ENCODE measurements at regions not wholly inside any gene's neighbourhood (a gene's known extent, or its start where the extent isn't known, plus 50 kb on each side); places are given as distances from the start of the nearest gene placed in this dataset.

DNA sequence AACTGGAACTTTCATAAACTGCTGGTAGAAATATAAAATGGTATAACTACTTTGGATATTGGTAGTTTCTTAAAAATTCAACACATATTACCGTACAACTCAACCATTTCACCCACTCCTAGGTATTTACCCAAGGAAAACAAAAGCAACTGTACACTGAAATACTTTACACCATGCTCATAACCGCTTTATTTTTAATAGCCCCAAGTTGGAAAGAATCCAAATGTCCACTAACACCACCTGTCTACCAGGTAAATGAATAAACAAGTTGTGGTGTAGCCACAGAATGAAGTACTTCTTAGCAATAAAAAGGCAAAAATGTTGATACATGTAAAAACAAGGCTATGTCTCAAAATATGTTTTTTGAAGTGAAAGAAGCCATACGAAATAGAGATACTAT lies 215.9 kb upstream of the PEX5L start:
- no peaks in the 10 kb centered on the region for H3K9me3 ChIP-seq (ENCODE audit: severe bottlenecking)
- H3K36me3 ChIP-seq, result no peaks in the 10 kb centered on the region
- no peak overlapping the region for H3K4me3 ChIP-seq (ENCODE audit: low read depth, low read length)
- no peaks in the 10 kb centered on the region for H3K27me3 ChIP-seq (ENCODE audit: insufficient read depth, low read depth, severe bottlenecking)
- TF ChIP-seq, protein P1, sequence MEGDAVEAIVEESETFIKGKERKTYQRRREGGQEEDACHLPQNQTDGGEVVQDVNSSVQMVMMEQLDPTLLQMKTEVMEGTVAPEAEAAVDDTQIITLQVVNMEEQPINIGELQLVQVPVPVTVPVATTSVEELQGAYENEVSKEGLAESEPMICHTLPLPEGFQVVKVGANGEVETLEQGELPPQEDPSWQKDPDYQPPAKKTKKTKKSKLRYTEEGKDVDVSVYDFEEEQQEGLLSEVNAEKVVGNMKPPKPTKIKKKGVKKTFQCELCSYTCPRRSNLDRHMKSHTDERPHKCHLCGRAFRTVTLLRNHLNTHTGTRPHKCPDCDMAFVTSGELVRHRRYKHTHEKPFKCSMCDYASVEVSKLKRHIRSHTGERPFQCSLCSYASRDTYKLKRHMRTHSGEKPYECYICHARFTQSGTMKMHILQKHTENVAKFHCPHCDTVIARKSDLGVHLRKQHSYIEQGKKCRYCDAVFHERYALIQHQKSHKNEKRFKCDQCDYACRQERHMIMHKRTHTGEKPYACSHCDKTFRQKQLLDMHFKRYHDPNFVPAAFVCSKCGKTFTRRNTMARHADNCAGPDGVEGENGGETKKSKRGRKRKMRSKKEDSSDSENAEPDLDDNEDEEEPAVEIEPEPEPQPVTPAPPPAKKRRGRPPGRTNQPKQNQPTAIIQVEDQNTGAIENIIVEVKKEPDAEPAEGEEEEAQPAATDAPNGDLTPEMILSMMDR (IDR thresholded peaks at IDR 0.05; ENCODE audit: low read depth, low read length), result no peak
- H3K27ac ChIP-seq, result no peak overlapping the region
- no peak for DNase-seq

DNA sequence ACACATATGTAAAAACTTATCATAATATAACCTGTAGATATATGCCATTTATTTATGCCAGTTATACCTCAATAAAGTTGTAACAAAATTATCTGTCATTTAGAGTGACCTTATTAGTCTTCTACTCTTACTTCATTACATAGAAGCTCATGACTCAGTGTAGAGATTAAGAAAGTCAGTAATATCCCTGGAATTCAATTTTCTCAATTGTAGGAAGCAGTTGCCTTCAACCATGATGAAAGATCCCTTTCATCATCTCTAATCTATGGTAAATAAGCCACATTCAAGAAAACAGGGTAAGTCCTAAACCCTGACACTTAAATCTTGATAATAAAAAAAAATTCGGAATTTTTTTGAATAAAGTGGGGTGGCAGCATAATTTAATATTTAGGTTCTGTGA lies 216.5 kb upstream of the PEX5L start:
- Histone ChIP-seq H3K36me3 (no peaks in the 10 kb centered on the region), H3K4me3 (ENCODE audit: low read depth, low read length) (no peak overlapping the region), H3K9me3 (ENCODE audit: severe bottlenecking) (no peaks in the 10 kb centered on the region), H3K27ac (no peak overlapping the region), H3K27me3 (ENCODE audit: insufficient read depth, low read depth, severe bottlenecking) (no peaks in the 10 kb centered on the region)
- no peak for DNase-seq
- TF ChIP-seq, protein P1 (IDR thresholded peaks at IDR 0.05; ENCODE audit: low read depth, low read length), result no peak

DNA sequence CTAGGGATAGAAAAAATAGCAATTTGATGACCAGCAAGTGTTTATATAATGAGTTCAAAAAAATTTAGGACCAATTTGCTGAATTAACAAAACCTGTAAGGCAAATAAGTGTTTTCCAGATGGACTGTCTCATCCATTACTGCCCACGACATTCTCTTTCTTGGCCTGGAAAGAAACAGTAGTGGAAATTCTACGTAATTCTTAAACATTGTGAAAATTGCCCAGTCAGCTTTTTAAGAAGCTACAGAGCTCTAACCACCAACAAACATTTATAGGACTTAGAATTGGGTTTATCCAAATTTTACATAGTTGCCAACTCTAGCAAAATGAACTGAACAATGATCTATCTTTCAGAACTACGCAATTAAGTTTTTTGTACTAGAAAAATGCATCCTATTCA lies 227.7 kb upstream of the PEX5L start:
- H3K36me3 ChIP-seq, result no peaks in the 10 kb centered on the region
- TF ChIP-seq, protein P1 (IDR thresholded peaks at IDR 0.05; ENCODE audit: low read depth, low read length), result no peak
- DNase-seq, result no peak
- H3K9me3 ChIP-seq (ENCODE audit: severe bottlenecking), result peaks cover 3% of the 10 kb centered on the region
- no peak overlapping the region for H3K4me3 ChIP-seq (ENCODE audit: low read depth, low read length)
- H3K27ac ChIP-seq, result no peak overlapping the region
- H3K27me3 ChIP-seq (ENCODE audit: insufficient read depth, low read depth, severe bottlenecking), result no peaks in the 10 kb centered on the region

DNA sequence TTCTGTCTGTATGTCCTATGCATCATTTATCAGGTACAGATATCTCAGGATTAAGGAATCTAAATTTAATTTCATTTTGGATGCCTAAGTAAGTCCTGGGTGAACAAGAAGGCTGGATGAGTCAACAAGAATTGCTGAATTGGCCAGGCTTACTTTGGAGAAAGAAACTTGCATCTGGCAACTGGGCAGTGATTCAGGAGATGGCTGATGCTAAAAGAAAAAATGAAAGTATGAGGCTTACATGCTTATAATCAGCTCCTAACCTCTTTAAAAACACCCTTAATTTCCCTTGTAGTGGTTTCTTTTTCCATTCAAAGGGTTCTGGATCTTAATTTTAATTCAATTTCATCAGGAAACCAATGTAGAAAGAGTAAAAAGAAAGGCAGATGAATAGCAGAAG lies 228.8 kb upstream of the PEX5L start:
- no peaks in the 10 kb centered on the region for H3K27me3 ChIP-seq (ENCODE audit: insufficient read depth, low read depth, severe bottlenecking)
- H3K9me3 ChIP-seq (ENCODE audit: severe bottlenecking), result peaks cover 3% of the 10 kb centered on the region
- H3K36me3 ChIP-seq, result no peaks in the 10 kb centered on the region
- TF ChIP-seq, protein P1 (IDR thresholded peaks at IDR 0.05; ENCODE audit: low read depth, low read length), result no peak
- no peak overlapping the region for H3K4me3 ChIP-seq (ENCODE audit: low read depth, low read length)
- no peak overlapping the region for H3K27ac ChIP-seq
- no peak for DNase-seq

DNA sequence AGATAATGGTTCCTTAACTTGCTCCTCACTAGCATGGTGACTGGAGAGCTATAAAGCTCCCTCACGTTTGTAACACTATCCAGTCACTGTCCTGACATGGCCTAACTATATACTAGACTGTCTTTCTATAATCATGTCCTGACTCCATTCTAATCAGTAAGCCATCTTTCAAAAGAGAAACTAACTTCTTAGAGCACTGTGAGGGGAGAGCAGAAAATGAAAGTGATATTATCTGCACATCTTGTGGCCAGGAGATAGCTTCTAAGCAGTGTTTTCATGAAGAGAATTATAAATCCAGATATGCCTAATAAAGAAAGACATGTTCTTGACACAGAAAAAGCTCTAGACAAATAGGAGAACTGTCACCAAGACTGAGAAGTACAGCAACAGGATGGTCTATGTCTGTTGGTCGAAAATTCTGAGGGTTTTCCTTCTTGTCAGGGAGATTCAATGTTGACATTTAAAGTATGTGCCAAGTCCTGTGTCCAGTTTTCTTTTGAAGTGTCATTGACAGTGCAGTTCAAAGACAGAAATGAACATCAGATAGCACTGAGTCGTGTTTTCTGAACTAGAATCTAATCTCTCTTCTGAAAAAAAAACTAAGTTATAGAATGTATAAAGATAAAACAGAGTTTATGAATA lies 230.6 kb upstream of the PEX5L start:
- no peak for DNase-seq

More for the DNA sequence above, 230.6 kb upstream of the PEX5L start:
- H3K27me3 ChIP-seq (ENCODE audit: insufficient read depth, low read depth, severe bottlenecking), result no peaks in the 10 kb centered on the region
- TF ChIP-seq, protein P1 (IDR thresholded peaks at IDR 0.05; ENCODE audit: low read depth, low read length), result no peak
- H3K27ac ChIP-seq, result no peak overlapping the region
- H3K4me3 ChIP-seq (ENCODE audit: low read depth, low read length), result no peak overlapping the region
- H3K36me3 ChIP-seq, result no peaks in the 10 kb centered on the region
- peaks cover 3% of the 10 kb centered on the region for H3K9me3 ChIP-seq (ENCODE audit: severe bottlenecking)

Measured in WERI-Rb-1 (cell line).